Sigmoid colon (tissue), 6 donors: ENCODE measurements at regions not wholly inside any gene's neighbourhood (a gene's known extent, or its start where the extent isn't known, plus 50 kb on each side); places are given as distances from the start of the nearest gene placed in this dataset.

ENCODE experiments used
- DNase-seq: peaks from one replicate; pipeline ENCODE4 v3.0.0-alpha.2; 2019
- H3K27ac ChIP-seq, 4 donors: fragments of 200-600 bp; sonication (generic); one replicate each; pipeline ENCODE4 v1.5.1; 2016 to 2019; ENCODE audit warnings: mild to moderate bottlenecking in 1 of 4
- H3K27me3 ChIP-seq, 3 donors: fragments of 200-600 bp; sonication (generic); one replicate each; pipeline ENCODE4 v1.5.1; 2019; ENCODE audit warnings: mild to moderate bottlenecking in 1 of 3
- H3K36me3 ChIP-seq, 4 donors: fragments of 200-600 bp; sonication (generic); one replicate each; pipeline ENCODE4 v1.5.1; 2016 to 2019
- H3K4me1 ChIP-seq, 4 donors: fragments of 200-600 bp; sonication (generic); one replicate each; pipeline ENCODE4 v1.5.1; 2017 to 2019
- H3K4me3 ChIP-seq, 4 donors: fragments of 200-600 bp; sonication (generic); one replicate each; pipeline ENCODE4 v1.5.1; 2017 to 2019; ENCODE audit warnings: mild to moderate bottlenecking in 2 of 4, moderate library complexity in 1 of 4
- H3K9me3 ChIP-seq, 4 donors: fragments of 200-600 bp in 3 of 4; sonication (generic) in 3 of 4; one replicate each; pipeline versions ENCODE4 v1.5.1 to v1.6.1; 2013 to 2019
- EP300 ChIP-seq, 4 donors: sonication (generic); formaldehyde crosslinking; IDR thresholded peaks; one replicate each; pipeline ENCODE4 v1.6.1; 2017; ENCODE audit warnings: antibody characterized with exemption in 4 of 4
- POLR2A ChIP-seq, 2 donors: fragments of 450-650 bp; IDR thresholded peaks; one replicate each; pipeline ENCODE4 v1.6.1; 2016; ENCODE audit warnings: antibody characterized with exemption in 2 of 2, mild to moderate bottlenecking in 2 of 2, moderate library complexity in 2 of 2
- POLR2AphosphoS5 ChIP-seq, 4 donors: sonication (generic); formaldehyde crosslinking; IDR thresholded peaks; one replicate each; pipeline ENCODE4 v1.6.1; 2017; ENCODE audit warnings: antibody characterized with exemption in 4 of 4
- WGBS, 2 donors: extraction: QIAGEN DNeasy Blood & Tissue Kit; methylation state at CpG; one replicate each; pipeline ENCODE4 v1.1.7; 2013; 5-methylcytosine and 5-hydroxymethylcytosine counted together
- intact Hi-C: fragments of 100-400 bp; cut with DNase I; formaldehyde crosslinking; loops from one replicate; pipeline ENCODE4 v1.15.1; 2023
- TF ChIP-seq, protein P1 (sequence below), 4 experiments: fragments of 450-650 bp in 3 of 4; fragments of 200-600 bp in 1 of 4; IDR thresholded peaks; one replicate each; pipeline ENCODE4 v1.5.1; 2016 to 2019; ENCODE audit warnings: antibody characterized with exemption in 4 of 4, mild to moderate bottlenecking in 3 of 4, moderate library complexity in 2 of 4
- donor health status: healthy with polysubstance abuse.
- donor health status: healthy.

DNA sequence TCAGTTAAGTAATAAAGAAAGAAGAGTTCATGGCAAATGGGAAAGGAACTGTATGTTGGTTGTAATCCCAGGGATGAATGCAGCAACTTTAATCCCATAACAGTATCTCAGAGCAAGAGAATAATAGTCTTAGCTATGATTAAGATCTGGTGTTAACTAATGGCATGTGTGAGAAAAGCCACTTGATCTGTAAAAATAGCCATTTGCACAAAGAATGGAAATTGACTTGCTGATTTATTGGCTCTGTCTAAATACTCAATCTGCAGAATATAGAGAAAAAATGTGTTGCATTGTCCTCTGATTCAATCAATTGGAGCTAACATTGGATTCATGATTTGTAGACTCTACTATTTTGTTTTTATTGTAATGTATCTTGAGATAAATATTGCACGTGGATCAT lies 987.0 kb downstream of the NSUN3 start:
- intact Hi-C loops = no loop called here
- Histone ChIP-seq H3K9me3 (no peaks in the 10 kb centered on the region), H3K4me3 (no peak overlapping the region), H3K36me3 (no peaks in the 10 kb centered on the region), H3K4me1 (no peaks in the 10 kb centered on the region), H3K27ac (no peak overlapping the region), H3K27me3 (no peaks in the 10 kb centered on the region)
- WGBS, 2 donors = 68 to 92% methylated on average over 1 of the region's 1 CpG
- TF ChIP-seq, protein P1, sequence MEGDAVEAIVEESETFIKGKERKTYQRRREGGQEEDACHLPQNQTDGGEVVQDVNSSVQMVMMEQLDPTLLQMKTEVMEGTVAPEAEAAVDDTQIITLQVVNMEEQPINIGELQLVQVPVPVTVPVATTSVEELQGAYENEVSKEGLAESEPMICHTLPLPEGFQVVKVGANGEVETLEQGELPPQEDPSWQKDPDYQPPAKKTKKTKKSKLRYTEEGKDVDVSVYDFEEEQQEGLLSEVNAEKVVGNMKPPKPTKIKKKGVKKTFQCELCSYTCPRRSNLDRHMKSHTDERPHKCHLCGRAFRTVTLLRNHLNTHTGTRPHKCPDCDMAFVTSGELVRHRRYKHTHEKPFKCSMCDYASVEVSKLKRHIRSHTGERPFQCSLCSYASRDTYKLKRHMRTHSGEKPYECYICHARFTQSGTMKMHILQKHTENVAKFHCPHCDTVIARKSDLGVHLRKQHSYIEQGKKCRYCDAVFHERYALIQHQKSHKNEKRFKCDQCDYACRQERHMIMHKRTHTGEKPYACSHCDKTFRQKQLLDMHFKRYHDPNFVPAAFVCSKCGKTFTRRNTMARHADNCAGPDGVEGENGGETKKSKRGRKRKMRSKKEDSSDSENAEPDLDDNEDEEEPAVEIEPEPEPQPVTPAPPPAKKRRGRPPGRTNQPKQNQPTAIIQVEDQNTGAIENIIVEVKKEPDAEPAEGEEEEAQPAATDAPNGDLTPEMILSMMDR (IDR thresholded peaks at IDR 0.05) = no peak
- TF ChIP-seq POLR2A (IDR thresholded peaks at IDR 0.05) (no peak), POLR2AphosphoS5 (IDR thresholded peaks at IDR 0.05) (no peak), EP300 (IDR thresholded peaks at IDR 0.05) (no peak)
- no peak for DNase-seq

DNA sequence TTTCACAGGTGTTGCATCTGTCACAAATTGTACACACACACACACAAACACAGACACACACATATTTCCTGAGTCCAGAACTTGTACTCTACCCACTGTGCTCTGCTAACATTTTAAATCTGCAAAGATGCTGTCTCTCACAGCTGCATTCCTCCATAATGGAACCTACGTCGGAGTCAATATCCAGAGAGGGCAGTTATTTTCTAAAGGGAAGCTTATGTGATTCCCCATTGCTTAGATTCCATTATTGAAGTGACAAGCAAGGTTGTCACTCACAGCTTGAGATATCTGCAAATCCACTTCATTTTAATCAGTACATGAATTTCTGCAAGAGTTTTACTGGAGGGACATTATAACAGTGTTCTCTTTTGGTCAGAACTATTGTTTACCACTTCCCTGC lies 992.4 kb downstream of the NSUN3 start:
- no peak for TF ChIP-seq POLR2A (IDR thresholded peaks at IDR 0.05)
- 92 to 93% methylated on average over 2 of the region's 2 CpGs for WGBS, 2 donors
- Histone ChIP-seq H3K4me3 (no peak overlapping the region), H3K4me1 (no peaks in the 10 kb centered on the region), H3K9me3 (no peaks in the 10 kb centered on the region), H3K36me3 (no peaks in the 10 kb centered on the region), H3K27me3 (no peaks in the 10 kb centered on the region), H3K27ac (no peak overlapping the region)
- DNase-seq = no peak
- intact Hi-C loops = no loop called here

DNA sequence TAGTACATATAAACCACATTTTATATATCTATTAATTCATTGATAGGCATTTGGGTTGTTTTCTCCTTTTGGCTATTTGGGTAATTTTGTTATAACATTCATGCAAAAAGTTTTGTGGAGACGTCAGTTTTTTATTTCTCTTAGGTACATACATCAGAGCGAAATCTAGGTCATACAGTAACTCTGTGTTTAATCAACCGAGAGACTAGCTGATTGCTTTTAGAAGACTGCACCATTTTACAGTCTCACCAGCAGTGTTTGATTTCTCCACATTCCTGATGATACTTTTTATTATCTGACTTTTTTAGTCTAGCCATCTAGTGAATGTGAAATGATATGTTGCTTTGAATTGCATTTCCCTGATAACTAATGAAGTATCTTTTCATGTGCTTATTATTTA lies 1019.3 kb downstream of the NSUN3 start:
- H3K9me3 ChIP-seq = no peaks in the 10 kb centered on the region
- no peak overlapping the region for H3K4me3 ChIP-seq
- DNase-seq = no peak
- no peaks in the 10 kb centered on the region for H3K4me1 ChIP-seq
- no peak overlapping the region for H3K27ac ChIP-seq
- TF ChIP-seq, protein P1 (IDR thresholded peaks at IDR 0.05) = no peak
- no peak for TF ChIP-seq POLR2A (IDR thresholded peaks at IDR 0.05)
- TF ChIP-seq POLR2AphosphoS5 (IDR thresholded peaks at IDR 0.05) = no peak
- H3K36me3 ChIP-seq = no peaks in the 10 kb centered on the region
- no peaks in the 10 kb centered on the region for H3K27me3 ChIP-seq
- 66 to 84% methylated on average over 3 of the region's 3 CpGs for WGBS, 2 donors
- intact Hi-C loops = no loop called here

DNA sequence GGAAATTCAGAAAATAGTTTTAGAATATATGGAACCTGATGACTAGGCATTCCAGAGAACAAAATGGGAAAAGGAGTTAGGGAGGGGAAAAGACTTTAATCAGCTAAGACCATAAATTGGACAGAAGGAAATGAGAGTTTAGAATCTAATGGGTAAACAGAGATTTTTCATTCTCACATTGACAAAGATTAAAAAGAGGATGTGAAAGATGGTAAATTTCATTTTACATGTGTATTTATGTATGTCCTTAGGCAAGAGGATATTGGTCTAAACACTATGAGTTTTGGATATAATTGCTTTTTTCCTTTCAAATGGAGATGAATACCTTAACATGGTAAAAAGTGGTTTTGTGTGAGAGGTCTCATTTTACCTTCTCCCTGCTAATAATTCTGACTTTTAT lies 1021.9 kb downstream of the NSUN3 start:
- intact Hi-C loops = no loop called here
- H3K9me3 ChIP-seq = no peaks in the 10 kb centered on the region
- H3K36me3 ChIP-seq = no peaks in the 10 kb centered on the region
- no peak overlapping the region for H3K27ac ChIP-seq
- H3K4me3 ChIP-seq = no peak overlapping the region
- H3K4me1 ChIP-seq = no peaks in the 10 kb centered on the region
- TF ChIP-seq EP300 (IDR thresholded peaks at IDR 0.05) (no peak), POLR2A (IDR thresholded peaks at IDR 0.05) (no peak), POLR2AphosphoS5 (IDR thresholded peaks at IDR 0.05) (no peak)
- H3K27me3 ChIP-seq = no peaks in the 10 kb centered on the region
- no peak for DNase-seq

DNA sequence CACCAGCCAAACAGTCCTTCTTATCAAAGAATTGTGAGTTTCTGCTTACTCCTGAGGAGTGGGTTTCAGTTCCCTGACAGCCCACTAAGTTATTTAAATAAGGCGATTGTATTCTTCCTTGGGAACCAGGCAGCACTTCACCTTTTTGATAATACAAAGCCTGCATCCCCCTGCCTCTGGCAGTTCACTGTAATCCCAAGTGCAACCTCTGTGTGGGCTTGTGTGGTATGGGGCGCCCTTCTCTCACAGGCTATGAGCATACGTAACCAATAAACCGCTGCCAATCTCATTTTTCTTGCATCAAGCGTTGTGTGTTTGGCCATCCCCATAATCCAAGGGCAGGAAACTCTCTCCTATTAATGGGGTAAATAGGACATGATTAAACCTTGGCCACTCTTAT lies 1025.6 kb downstream of the NSUN3 start:
- WGBS, 2 donors = 93% methylated on average over 5 of the region's 5 CpGs

DNA sequence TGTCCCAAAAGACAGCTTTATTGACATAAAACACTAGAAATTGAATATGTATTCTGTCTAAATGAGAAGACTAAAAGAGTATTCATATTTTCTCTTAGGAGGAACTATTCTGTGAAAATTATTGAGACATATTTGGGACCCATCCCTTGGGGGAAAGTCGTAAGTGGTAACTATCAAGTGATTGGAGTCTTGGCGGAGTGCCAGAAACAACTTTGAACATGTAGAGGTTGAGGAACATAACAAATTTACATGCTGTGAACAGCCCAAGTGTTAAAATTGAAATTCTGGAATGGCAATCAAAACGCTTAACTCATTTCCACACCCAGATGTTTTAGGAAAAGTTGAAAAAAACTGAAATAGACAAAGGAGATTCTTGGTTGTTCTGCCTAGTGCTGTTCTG lies 1034.6 kb downstream of the NSUN3 start:
- intact Hi-C loops = no loop called here
- DNase-seq = no peak

More for the DNA sequence above, 1025.6 kb downstream of the NSUN3 start:
- H3K9me3 ChIP-seq = no peaks in the 10 kb centered on the region
- no peak for TF ChIP-seq POLR2AphosphoS5 (IDR thresholded peaks at IDR 0.05)
- no peak for TF ChIP-seq POLR2A (IDR thresholded peaks at IDR 0.05)
- no peak for TF ChIP-seq EP300 (IDR thresholded peaks at IDR 0.05)
- no peak overlapping the region for H3K27ac ChIP-seq
- H3K36me3 ChIP-seq = no peaks in the 10 kb centered on the region
- intact Hi-C loops = no loop called here
- no peak for DNase-seq
- no peaks in the 10 kb centered on the region for H3K4me1 ChIP-seq
- H3K4me3 ChIP-seq = no peak overlapping the region
- no peaks in the 10 kb centered on the region for H3K27me3 ChIP-seq

More for the DNA sequence above, 1034.6 kb downstream of the NSUN3 start:
- TF ChIP-seq POLR2A (IDR thresholded peaks at IDR 0.05) (no peak), EP300 (IDR thresholded peaks at IDR 0.05) (no peak), POLR2AphosphoS5 (IDR thresholded peaks at IDR 0.05) (no peak)
- TF ChIP-seq, protein P1 (IDR thresholded peaks at IDR 0.05) = no peak
- Histone ChIP-seq H3K4me1 (no peaks in the 10 kb centered on the region), H3K36me3 (no peaks in the 10 kb centered on the region), H3K27me3 (no peaks in the 10 kb centered on the region), H3K9me3 (no peaks in the 10 kb centered on the region), H3K4me3 (no peak overlapping the region), H3K27ac (no peak overlapping the region)
- 59 to 78% methylated on average over 3 of the region's 3 CpGs for WGBS, 2 donors
